SK-N-SH (cell line): ENCODE measurements at regions not wholly inside any gene's neighbourhood (a gene's known extent, or its start where the extent isn't known, plus 50 kb on each side); places are given as distances from the start of the nearest gene placed in this dataset.

Source experiments
- EP300 ChIP-seq, 2 experiments: IDR thresholded peaks; 2 replicates each; pipeline versions ENCODE4 v1.4.0 to v1.6.1; 2012; ENCODE audit warnings: borderline replicate concordance in 1 of 2, low read depth in 1 of 2, low read length in 1 of 2
- EZH2phosphoT487 ChIP-seq: fragments of 200-600 bp; sonication (generic); IDR thresholded peaks from 2 replicates; pipeline ENCODE4 v1.6.1; 2017; ENCODE audit warnings: low read depth, mixed run types, mild to moderate bottlenecking, antibody characterized with exemption, moderate library complexity, borderline replicate concordance
- FOXM1 ChIP-seq: IDR thresholded peaks from 2 replicates; pipeline ENCODE4 v1.4.0; 2012; ENCODE audit warnings: low read depth, mild to moderate bottlenecking
- USF1 ChIP-seq: IDR thresholded peaks from 2 replicates; pipeline ENCODE4 v1.4.0; 2012; ENCODE audit warnings: low read depth, borderline replicate concordance
- TF ChIP-seq, protein P1 (sequence below): fragments of 200-600 bp; sonication (generic); IDR thresholded peaks from 2 replicates; pipeline ENCODE4 v1.6.1; 2017; ENCODE audit warnings: antibody characterized with exemption, mild to moderate bottlenecking, moderate library complexity

GRCh38 chr13:74070513-74070912, 63.7 kb downstream of the KLF12 start:
- no peak for TF ChIP-seq EP300 (IDR thresholded peaks at IDR 0.05; ENCODE audit: borderline replicate concordance in 1 of 2, low read depth in 1 of 2, low read length in 1 of 2)
- TF ChIP-seq EZH2phosphoT487 = no peak
- TF ChIP-seq, protein P1, sequence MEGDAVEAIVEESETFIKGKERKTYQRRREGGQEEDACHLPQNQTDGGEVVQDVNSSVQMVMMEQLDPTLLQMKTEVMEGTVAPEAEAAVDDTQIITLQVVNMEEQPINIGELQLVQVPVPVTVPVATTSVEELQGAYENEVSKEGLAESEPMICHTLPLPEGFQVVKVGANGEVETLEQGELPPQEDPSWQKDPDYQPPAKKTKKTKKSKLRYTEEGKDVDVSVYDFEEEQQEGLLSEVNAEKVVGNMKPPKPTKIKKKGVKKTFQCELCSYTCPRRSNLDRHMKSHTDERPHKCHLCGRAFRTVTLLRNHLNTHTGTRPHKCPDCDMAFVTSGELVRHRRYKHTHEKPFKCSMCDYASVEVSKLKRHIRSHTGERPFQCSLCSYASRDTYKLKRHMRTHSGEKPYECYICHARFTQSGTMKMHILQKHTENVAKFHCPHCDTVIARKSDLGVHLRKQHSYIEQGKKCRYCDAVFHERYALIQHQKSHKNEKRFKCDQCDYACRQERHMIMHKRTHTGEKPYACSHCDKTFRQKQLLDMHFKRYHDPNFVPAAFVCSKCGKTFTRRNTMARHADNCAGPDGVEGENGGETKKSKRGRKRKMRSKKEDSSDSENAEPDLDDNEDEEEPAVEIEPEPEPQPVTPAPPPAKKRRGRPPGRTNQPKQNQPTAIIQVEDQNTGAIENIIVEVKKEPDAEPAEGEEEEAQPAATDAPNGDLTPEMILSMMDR = no peak
- TF ChIP-seq FOXM1 = no peak
- TF ChIP-seq USF1 = no peak
